Endothelial cell of umbilical vein (primary cell): ENCODE measurements at regions not wholly inside any gene's neighbourhood (a gene's known extent, or its start where the extent isn't known, plus 50 kb on each side); places are given as distances from the start of the nearest gene placed in this dataset.

Experiments used
- CTCF ChIP-seq, 2 donors: IDR thresholded peaks; 1 replicate in 1 of 2; 2 replicates in 1 of 2; pipeline ENCODE4 v1.5.1; 2011; ENCODE audit warnings: low read length in 2 of 2, mild to moderate bottlenecking in 2 of 2, moderate library complexity in 2 of 2, control low read depth in 1 of 2, inconsistent platforms in 1 of 2, low read depth in 1 of 2; ENCODE audit not compliant: insufficient read depth in 1 of 2; ENCODE audit errors: extremely low read depth in 1 of 2
- EZH2 ChIP-seq: IDR thresholded peaks from 2 replicates; pipeline ENCODE4 v1.6.1; 2012; ENCODE audit warnings: borderline replicate concordance, low read depth, mild to moderate bottlenecking, moderate library complexity, low read length, inconsistent platforms; ENCODE audit not compliant: severe bottlenecking
- GATA2 ChIP-seq: IDR thresholded peaks from 2 replicates; pipeline ENCODE4 v1.7.0; 2011; ENCODE audit warnings: low read depth, mild to moderate bottlenecking, moderate library complexity, mixed read lengths, low read length; ENCODE audit not compliant: insufficient read length, insufficient read depth
- JUN ChIP-seq: IDR thresholded peaks from 2 replicates; pipeline ENCODE4 v1.6.1; 2011; ENCODE audit warnings: borderline replicate concordance, low read depth; ENCODE audit not compliant: insufficient read length, insufficient read depth
- MAX ChIP-seq: IDR thresholded peaks from 2 replicates; pipeline ENCODE4 v1.6.1; 2011; ENCODE audit not compliant: insufficient read depth, insufficient read length
- MYC ChIP-seq: IDR thresholded peaks from one replicate; pipeline ENCODE4 v1.6.1; 2011; ENCODE audit warnings: mild to moderate bottlenecking, low read depth, low read length
- POLR2A ChIP-seq: IDR thresholded peaks from 2 replicates; pipeline ENCODE4 v1.6.1; 2012; ENCODE audit warnings: low read depth, mild to moderate bottlenecking, control low read depth, low read length
- POLR2AphosphoS5 ChIP-seq: IDR thresholded peaks from 2 replicates; pipeline ENCODE4 v1.6.1; 2012; ENCODE audit warnings: low read depth, mild to moderate bottlenecking, control low read depth, low read length, moderate library complexity; ENCODE audit not compliant: insufficient read depth

- TF ChIP-seq POLR2A (no peak), CTCF (IDR thresholded peaks at IDR 0.05; ENCODE audit: extremely low read depth in 1 of 2, insufficient read depth in 1 of 2, low read depth in 1 of 2, low read length in 2 of 2) (no peak), GATA2 (no peak), MAX (no peak), POLR2AphosphoS5 (no peak), EZH2 (no peak), MYC (no peak), JUN (no peak)
Measured at GRCh38 chr22:47292546-47293320, 530.3 kb downstream of the TBC1D22A start.
